Trophoblast cell (in vitro differentiated cells and primary cell): ENCODE measurements at regions not wholly inside any gene's neighbourhood (a gene's known extent, or its start where the extent isn't known, plus 50 kb on each side); places are given as distances from the start of the nearest gene placed in this dataset.

Experiments
- DNase-seq, 2 donors: peaks; one replicate each; pipeline ENCODE4 v3.0.0-alpha.2; 2016
- H2AFZ ChIP-seq: 2 replicates; pipeline ENCODE4 v1.6.1; 2013; ENCODE audit warnings: low read length, moderate library complexity, mild to moderate bottlenecking; ENCODE audit not compliant: insufficient read depth, poor library complexity
- H2AK5ac ChIP-seq: 2 replicates; pipeline ENCODE4 v1.6.1; 2013; ENCODE audit warnings: mild to moderate bottlenecking, low read length
- H2BK120ac ChIP-seq: 2 replicates; pipeline ENCODE4 v1.6.1; 2013; ENCODE audit warnings: low read length, mild to moderate bottlenecking, moderate library complexity; ENCODE audit not compliant: insufficient read depth, poor library complexity
- H2BK12ac ChIP-seq: 2 replicates; pipeline ENCODE4 v1.6.1; 2013; ENCODE audit warnings: mild to moderate bottlenecking, low read length, moderate library complexity
- H2BK5ac ChIP-seq: 2 replicates; pipeline ENCODE4 v1.6.1; 2013; ENCODE audit warnings: low read length, low read depth, moderate library complexity, mild to moderate bottlenecking; ENCODE audit not compliant: poor library complexity
- H3K14ac ChIP-seq: 2 replicates; pipeline ENCODE4 v1.6.1; 2013; ENCODE audit warnings: mild to moderate bottlenecking, low read length
- H3K18ac ChIP-seq: 2 replicates; pipeline ENCODE4 v1.6.1; 2013; ENCODE audit warnings: mild to moderate bottlenecking, low read length
- H3K23ac ChIP-seq: 2 replicates; pipeline ENCODE4 v1.6.1; 2013; ENCODE audit warnings: low read length
- H3K27ac ChIP-seq: 2 replicates; pipeline ENCODE4 v1.5.1; 2013; ENCODE audit warnings: low read depth, mild to moderate bottlenecking, inconsistent platforms, low read length, moderate library complexity
- H3K27me3 ChIP-seq: 2 replicates; pipeline ENCODE4 v1.6.1; 2013; ENCODE audit warnings: inconsistent platforms, mild to moderate bottlenecking, low read length, moderate library complexity; ENCODE audit not compliant: insufficient read depth
- H3K36me3 ChIP-seq, 2 experiments: 1 replicate in 1 of 2; 2 replicates in 1 of 2; pipeline ENCODE4 v1.6.1; 2013; ENCODE audit warnings: low read length in 2 of 2, mild to moderate bottlenecking in 2 of 2, moderate library complexity in 1 of 2; ENCODE audit not compliant: insufficient read depth in 2 of 2, control insufficient read depth in 1 of 2
- H3K4ac ChIP-seq: 2 replicates; pipeline ENCODE4 v1.6.1; 2013; ENCODE audit warnings: low read depth, mild to moderate bottlenecking, low read length, moderate library complexity
- H3K4me1 ChIP-seq, 2 experiments: 1 replicate in 1 of 2; 2 replicates in 1 of 2; pipeline ENCODE4 v1.6.1; 2013; ENCODE audit warnings: low read length in 2 of 2, mild to moderate bottlenecking in 2 of 2, moderate library complexity in 1 of 2; ENCODE audit not compliant: insufficient read depth in 2 of 2, control insufficient read depth in 1 of 2
- H3K4me2 ChIP-seq: 2 replicates; pipeline ENCODE4 v1.6.1; 2013; ENCODE audit warnings: inconsistent platforms, mild to moderate bottlenecking, low read length, moderate library complexity
- H3K4me3 ChIP-seq: 2 replicates; pipeline ENCODE4 v1.5.1; 2013; ENCODE audit warnings: mild to moderate bottlenecking, low read depth, low read length, inconsistent platforms
- H3K79me1 ChIP-seq: one replicate; pipeline ENCODE4 v1.6.1; 2013; ENCODE audit warnings: low read length
- H3K79me2 ChIP-seq: 2 replicates; pipeline ENCODE4 v1.6.1; 2013; ENCODE audit warnings: low read length, mild to moderate bottlenecking; ENCODE audit not compliant: control insufficient read depth, insufficient read depth, poor library complexity
- H3K9ac ChIP-seq: 2 replicates; pipeline ENCODE4 v1.6.1; 2013; ENCODE audit warnings: mild to moderate bottlenecking, low read length
- H3K9me3 ChIP-seq: 2 replicates; pipeline ENCODE4 v1.6.1; 2013; ENCODE audit warnings: low read depth, mild to moderate bottlenecking, control low read depth, inconsistent platforms, low read length; ENCODE audit not compliant: insufficient read depth
- H4K12ac ChIP-seq: 2 replicates; pipeline ENCODE4 v1.6.1; 2013; ENCODE audit warnings: low read depth, mild to moderate bottlenecking, low read length, moderate library complexity
- H4K8ac ChIP-seq: 2 replicates; pipeline ENCODE4 v1.6.1; 2013; ENCODE audit warnings: low read depth, mild to moderate bottlenecking, low read length, moderate library complexity
- H4K91ac ChIP-seq: one replicate; pipeline ENCODE4 v1.6.1; 2013; ENCODE audit warnings: low read depth, mild to moderate bottlenecking, low read length, moderate library complexity
- WGBS: extraction: QIAGEN DNeasy Blood & Tissue Kit; methylation state at CpG from one replicate; pipeline ENCODE4 v1.1.7; 2013; ENCODE audit warnings: missing lambda C conversion rate; ENCODE audit not compliant: insufficient read length, insufficient coverage; ENCODE audit errors: extremely low coverage; 5-methylcytosine and 5-hydroxymethylcytosine counted together

DNA sequence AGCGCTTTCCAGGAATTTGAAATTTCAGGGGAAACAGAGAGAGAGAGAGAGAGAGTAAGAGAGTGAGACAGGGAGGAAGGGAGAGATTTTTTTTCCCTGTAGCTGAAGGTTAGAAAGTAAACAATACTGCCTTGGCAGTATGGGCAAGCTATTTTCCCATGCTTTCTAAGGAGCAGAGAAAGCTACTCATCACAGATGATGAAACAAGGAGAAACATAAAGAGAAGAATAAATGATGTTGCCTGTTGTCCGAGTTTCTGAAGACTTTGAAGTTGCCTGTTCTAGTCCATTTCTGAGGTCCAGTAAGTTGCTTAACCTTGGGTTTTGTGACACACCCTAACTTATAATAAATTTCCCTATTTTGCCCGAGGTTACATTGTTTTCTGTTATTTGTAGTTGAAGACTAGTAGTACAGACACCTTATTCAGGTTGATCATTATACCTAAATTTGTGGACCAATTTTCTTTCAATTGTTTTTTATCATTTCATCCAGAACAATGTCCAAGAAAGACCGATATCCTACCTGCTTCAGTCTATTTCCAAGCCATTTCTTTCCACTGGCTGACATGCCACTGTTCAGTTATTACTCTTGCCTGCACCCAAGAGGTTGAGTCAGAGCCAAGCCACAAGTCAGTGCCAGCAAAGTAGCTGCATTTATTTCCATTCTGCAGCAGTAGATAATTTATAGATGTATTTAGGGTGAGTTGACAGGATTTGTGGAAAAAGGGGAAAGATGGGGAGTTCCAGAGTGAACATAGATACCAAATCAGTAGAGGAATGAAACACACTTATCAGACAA is 49.7 kb upstream of the SLC16A2 start:
- Histone ChIP-seq H3K79me2 (no peaks in the 10 kb centered on the region), H3K79me1 (no peaks in the 10 kb centered on the region), H3K14ac (no peak overlapping the region), H4K91ac (no peak overlapping the region), H2BK12ac (no peak overlapping the region), H2AK5ac (no peak overlapping the region), H3K4me2 (no peak overlapping the region), H3K27ac (no peak overlapping the region), H3K27me3 (no peaks in the 10 kb centered on the region), H3K9me3 (no peaks in the 10 kb centered on the region), H3K23ac (no peak overlapping the region), H3K9ac (no peak overlapping the region), H2BK5ac (no peak overlapping the region), H2AFZ (no peak overlapping the region), H2BK120ac (no peak overlapping the region), H3K18ac (no peak overlapping the region), H3K36me3 (no peaks in the 10 kb centered on the region), H4K12ac (no peak overlapping the region), H4K8ac (no peak overlapping the region), H3K4me3 (no peak overlapping the region), H3K4ac (no peak overlapping the region), H3K4me1 (no peaks in the 10 kb centered on the region)
- DNase-seq, result no peak
- no CpG with 5 or more reads among the region's 4 CpGs for WGBS
